CD4-positive, alpha-beta T cell treated with Interleukin-6 for 4 hours (primary cell): ENCODE measurements at regions not wholly inside any gene's neighbourhood (a gene's known extent, or its start where the extent isn't known, plus 50 kb on each side); places are given as distances from the start of the nearest gene placed in this dataset.
A peak's percentile ranks its signal among the peaks of the same experiment; 100 is the strongest.

Experiments
- DNase-seq: peaks from one replicate; pipeline ENCODE4 v3.0.0-alpha.2; 2020; ENCODE audit warnings: mixed read lengths

GRCh38 chr1:30260318-30260717 lies 463.1 kb downstream of the MATN1 start:
- no peak for DNase-seq

DNA sequence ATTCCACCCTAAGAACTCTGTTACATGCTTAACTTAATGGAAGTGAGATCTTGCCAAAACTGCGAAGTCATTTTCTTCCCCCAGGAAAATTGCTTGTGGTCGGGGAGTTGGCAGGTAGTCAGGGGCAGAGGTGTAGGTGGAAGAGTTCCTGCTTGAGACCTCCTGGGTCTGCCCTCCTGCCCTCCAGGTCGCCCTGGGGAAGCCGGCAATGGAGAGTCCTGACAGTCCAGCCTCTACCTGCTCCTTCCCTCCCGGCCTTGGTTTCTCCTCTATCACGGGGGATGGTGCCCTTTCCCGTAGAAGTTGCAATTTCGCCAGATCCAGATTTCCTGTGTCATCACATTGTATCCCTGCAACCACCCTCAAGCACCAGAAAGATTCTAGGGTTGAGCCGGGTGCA lies 463.8 kb downstream of the MATN1 start:
- DNase-seq: no peak

GRCh38 chr1:30258876-30259275 lies 464.5 kb downstream of the MATN1 start:
- no peak for DNase-seq

DNA sequence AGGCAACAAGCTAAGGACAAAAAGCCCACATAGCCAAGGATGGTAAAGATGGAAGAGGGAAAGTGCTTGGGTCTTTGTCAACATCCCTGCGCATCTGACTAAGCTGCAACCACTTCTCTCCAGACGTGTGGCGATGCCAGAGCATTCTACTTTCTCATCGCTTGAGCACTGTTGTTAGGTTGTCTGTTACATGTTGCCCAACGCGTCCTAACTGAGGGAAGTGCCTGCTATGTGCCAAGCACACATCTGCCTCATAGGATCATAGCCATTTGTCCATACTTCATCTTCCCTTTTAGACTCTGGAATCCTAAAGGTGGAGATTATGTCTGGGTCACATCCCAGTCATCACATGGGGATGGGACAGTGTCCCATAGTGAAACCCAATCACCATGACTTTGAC lies 464.9 kb downstream of the MATN1 start:
- no peak for DNase-seq

- no peak for DNase-seq
Measured at GRCh38 chr1:30257742-30258380, 465.5 kb downstream of the MATN1 start.

DNA sequence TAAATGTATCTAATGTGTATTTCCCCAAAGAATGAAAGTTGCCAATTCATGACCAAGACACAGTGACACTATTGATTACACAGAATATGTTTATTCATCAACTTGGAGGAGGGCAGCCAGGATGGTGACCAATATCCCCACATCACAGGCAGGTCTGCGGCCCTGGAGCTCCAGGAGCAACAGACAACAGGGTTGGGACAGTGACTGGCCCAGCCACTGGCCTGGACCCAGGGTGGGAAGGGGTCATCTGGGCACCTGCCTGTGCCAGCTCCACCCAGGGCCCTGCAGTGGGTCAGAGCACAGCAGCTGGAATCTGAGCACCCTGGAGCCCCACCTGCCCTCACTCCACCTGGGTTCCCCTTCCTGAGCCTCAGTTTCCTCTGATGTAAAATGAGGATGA lies 466.1 kb downstream of the MATN1 start:
- no peak for DNase-seq

GRCh38 chr1:30256911-30257310 lies 466.5 kb downstream of the MATN1 start:
- no peak for DNase-seq

GRCh38 chr1:30255111-30255724 lies 468.2 kb downstream of the MATN1 start:
- DNase-seq: no peak

GRCh38 chr1:30253807-30254440 lies 469.5 kb downstream of the MATN1 start:
- no peak for DNase-seq

DNA sequence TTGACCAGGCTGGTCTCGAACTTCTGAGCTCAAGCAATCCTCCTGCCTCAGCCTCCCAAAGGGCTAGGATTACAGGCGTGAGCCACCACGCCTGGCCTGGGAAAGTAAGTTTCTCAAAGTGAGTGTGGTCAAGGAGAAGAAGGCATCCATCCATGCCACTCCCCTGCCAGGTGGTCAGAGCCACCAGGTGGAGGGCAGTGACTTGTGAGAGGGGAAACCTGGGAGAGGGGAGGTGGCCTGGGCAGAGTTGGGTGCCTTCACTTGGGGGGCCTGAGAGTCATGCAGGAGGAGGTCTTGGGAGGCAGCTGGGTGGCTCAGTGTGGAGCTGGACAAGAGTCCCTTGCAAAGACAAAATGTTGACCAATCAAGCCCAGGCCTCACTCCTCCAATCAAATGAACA lies 470.0 kb downstream of the MATN1 start:
- DNase-seq: no peak

DNA sequence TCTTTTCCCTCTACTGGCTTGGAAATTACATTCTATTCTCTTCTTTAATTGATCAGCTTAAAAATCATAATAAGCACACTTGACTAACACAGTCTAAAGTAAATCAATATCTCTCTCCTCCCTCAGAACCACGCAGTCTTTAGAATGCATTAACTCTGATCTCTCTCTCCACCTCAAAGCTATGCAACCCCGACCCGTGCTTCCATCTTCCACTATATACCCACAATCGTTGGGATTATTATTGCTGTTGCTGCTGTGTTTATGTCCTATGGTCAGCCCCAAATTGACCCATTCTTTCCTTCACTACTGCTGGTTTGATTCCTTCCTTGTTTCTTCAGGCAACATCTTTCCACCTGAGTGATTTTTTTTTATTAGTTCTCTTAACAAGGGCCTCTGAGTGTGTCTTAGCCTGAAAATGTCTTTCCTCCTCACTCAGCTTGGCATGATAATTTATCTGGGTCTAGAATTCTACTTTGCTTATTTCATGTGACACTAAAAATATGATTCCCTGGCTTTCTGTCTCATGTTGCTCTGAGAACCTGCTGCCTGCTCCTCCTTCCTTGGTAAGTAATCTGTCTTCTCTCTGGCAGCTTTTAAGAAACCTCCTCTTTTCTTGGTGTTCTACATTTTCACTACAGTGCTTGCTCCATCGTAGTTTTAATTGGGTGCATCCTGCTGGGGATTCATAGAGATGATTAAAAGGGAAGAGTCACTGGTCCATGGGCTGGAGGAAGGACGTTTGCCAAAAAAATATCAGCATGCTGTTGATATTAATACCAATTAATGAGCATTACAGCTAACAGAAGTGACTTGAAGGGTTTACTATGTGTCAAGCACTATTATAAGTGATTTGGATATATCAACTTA lies 472.2 kb downstream of the MATN1 start:
- no peak for DNase-seq

DNA sequence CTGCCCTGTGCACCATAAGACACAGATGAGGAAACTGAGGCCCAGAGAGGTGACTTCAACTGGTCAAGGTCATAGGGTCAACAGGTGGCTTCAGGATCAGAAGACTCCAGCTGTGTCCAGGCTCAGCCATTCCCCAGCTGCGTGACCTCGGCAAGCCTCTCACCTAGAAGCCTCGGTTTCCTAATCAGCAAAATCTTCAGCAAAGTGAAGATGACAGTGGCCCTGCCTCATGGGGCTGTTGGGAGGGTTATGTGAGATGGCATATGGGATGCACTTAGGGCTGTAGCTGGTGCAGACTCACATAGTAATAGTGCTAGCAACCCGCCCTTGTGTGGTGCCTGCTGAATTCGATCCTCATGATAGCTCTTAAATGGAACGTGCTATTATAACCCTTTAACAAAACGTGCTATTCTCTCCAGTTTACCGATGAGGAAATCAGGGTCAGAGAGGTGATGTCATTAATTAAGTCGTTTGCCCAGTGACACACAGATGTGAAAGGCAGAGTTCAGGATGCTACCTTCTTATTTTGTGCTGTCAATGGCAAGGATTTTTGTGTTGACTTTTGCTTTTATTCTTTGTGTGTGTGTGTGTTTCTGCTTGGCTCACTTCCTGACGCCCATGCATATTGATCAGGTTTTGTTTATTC lies 472.9 kb downstream of the MATN1 start:
- DNase-seq: no peak

DNA sequence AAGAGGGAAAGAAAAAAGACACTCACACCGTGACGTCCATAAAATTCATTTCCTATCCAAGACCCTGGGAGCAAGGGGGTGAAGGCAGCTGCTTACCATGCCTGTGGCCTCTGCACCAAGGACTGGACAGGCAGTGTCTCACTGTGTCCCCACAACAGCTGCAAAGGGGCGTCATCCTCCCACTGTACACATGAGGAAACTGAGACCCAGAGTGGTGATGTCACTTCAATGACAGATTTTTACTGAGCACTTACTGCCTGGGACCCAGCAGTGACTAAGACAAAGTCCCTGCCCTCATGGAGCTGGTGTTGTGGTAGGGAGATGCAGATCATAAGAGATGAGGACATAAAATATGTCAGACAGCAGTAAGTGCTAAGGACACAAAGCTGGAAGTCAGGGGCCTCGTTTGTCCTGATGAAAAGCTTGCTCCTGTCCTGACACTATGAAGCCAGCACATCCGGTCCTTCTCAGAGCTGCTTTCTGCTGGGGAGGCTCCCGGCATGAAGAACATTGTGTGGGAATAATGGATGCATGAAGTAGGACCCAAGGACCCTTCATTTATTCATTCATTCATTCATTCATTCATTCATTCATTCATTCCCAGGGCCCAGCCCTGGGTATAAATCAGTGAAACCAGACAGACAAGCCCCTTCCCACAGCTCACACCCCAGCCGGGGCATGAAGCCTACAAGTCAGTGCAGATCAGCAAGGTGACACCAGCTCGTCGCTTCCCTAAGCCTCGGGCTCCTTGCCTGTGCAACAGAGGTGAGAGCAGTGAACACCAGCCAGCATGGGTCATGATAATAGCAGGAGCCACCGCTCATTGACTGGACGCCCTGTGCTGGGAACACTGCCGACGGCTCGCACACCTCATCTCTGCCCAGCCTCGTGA lies 473.7 kb downstream of the MATN1 start:
- DNase-seq: no peak

- DNase-seq: no peak
Measured at GRCh38 chr1:30248774-30249173, 474.6 kb downstream of the MATN1 start.

DNA sequence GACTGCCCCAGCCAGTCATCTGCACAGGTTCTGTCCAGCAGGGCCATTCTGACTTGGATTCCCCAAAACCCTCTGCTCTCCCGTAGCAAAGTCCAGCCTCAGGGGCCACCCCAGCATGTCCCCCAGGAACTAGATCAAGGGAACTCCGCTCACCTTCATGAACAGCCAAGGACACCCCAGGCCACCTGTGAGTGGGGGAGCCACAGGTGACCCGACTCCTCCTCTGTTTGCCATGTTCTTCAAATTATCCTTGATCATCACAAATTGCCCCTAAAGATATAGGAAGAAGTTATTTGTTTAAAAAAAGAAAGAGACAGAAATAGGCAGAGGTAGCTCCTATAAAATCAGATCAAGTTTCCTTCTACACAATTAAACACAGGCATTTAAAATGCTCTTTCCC lies 475.0 kb downstream of the MATN1 start:
- no peak for DNase-seq

DNA sequence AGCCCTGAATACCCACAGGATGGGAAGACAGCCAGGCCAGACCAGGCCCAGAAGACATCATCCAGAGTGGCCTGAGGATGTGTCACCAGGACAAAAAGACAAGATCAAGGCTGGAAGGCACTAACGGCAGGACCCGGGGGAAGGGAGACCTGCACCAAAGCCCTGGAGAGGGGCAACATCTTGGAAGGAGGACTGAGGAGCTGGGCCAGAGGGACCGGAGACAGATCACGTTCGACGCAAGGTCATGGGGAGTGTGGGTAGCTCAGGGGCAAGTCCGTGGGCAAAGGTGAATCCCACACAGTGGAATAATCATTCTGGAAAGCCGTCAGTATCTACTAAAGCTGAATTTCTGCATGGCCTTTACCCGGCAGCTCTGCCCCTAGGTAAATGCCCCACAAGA lies 478.6 kb downstream of the MATN1 start:
- DNase-seq: no peak

GRCh38 chr1:30242722-30243457 lies 480.5 kb downstream of the MATN1 start:
- no peak for DNase-seq

- no peak for DNase-seq
Measured at GRCh38 chr1:30242168-30242567, 481.2 kb downstream of the MATN1 start.

DNA sequence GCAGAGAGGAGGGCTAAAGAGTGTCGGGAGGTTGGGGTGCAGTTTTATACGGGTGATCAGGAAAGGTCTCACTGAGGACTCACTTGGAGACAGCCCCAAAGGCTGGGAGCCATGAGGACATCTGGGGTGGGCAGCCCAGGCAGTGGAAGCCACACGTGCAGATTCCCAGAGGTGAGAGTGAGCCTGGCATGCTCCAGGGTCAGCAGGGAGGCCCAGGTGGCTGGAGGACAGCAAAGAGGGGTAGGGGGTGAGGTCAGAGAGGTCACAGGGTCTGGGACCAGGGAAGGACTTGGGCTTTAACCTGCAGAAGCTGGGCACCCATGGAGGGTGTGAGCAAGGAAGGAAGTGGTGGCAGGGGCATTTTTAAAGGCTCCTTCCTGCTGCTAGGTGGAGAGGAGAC lies 481.7 kb downstream of the MATN1 start:
- no peak for DNase-seq

DNA sequence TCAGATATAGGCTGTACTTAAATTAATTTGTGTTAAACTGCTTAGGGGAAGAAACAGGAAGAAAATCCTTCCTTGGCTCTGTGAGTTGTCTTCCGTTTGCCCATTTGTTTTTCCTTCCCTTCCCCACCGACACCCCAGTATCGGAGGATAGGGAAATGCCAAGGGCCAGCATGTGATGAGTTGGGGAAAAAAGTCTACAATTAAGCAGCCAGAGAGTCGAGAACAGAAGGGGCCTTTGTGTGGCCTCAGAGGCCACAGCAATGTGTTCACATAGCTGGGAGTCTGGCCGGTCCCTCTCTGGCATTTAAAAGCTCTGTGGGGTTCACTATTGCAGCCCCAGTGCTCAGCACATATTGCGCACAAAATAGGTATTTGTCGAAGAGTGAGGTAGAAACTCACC lies 489.3 kb downstream of the MATN1 start:
- no peak for DNase-seq

DNA sequence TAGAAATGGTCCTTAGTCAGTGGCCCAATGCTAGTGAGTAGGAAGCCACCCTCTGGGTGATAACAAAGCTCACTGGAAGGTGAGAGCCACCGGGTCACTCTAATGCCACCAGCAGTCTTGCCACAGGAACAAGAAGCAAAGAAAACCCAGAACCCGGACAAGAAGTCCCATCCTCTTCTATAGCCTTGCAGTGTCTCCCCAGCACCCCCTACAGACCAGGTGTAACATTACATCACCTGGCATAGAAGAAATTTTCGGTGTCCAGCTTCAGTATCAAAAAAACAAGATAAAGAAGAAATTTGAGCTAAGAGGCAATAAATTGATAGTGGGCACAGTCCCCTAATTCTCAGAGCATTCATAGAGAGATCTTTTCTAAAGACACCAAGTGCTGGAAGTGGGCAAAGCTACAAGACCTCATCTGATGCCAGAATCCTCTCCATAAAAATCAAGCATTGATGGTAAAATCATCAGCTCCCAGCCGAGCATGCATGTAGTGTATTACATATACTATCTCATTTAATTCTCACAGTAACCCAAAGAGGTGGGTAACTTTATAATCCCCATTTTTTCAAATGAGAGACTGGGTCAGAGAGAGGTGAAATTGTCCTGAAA lies 491.0 kb downstream of the MATN1 start:
- peak; percentile 15 for DNase-seq
